GM12878 (cell line): ENCODE measurements at regions not wholly inside any gene's neighbourhood (a gene's known extent, or its start where the extent isn't known, plus 50 kb on each side); places are given as distances from the start of the nearest gene placed in this dataset.

ENCODE experiments used
- ATAC-seq: fragments of 200-7000 bp; cut with Tn5 transposase; 3 replicates; pipeline ENCODE4 v1.9.1; 2020; ENCODE audit warnings: mild to moderate bottlenecking, moderate library complexity
- BruUV-seq: library from RNA; stranded (reverse); fragments of 400-500 nt; replicated peaks from 2 replicates; lab custom pipeline; 2021; lab: Mats Ljungman, UMichigan
- CTCF ChIA-PET: fragments of 300-600 bp; sonication (Branson Sonifier 250); formaldehyde crosslinking; extraction: SDS; loops from one replicate; lab custom pipeline; 2021; ENCODE audit warnings: inconsistent platforms; lab: Yijun Ruan, JAX
- POLR2A ChIA-PET: fragments of 350-600 bp; formaldehyde crosslinking; extraction: SDS; loops from one replicate; lab custom pipeline; 2021; ENCODE audit warnings: inconsistent platforms; lab: Charles Lee
- RAD21 ChIA-PET: fragments of 300-600 bp; sonication (Branson Sonifier 250); formaldehyde crosslinking; loops from one replicate; lab custom pipeline; 2023; ENCODE audit warnings: antibody characterized with exemption; ENCODE audit not compliant: unreplicated experiment; lab: Charles Lee
- SMC1A ChIA-PET: fragments of 300-600 bp; sonication (Branson Sonifier 250); formaldehyde crosslinking; loops from one replicate; lab custom pipeline; 2023; ENCODE audit not compliant: unreplicated experiment, uncharacterized antibody; lab: Charles Lee
- DNase-seq: peaks from one replicate; pipeline ENCODE4 v3.0.0-alpha.2; 2011; ENCODE audit warnings: low read depth, low spot score
- FAIRE-seq: peaks from 3 replicates; lab custom pipeline; 2011; peaks lifted over from hg19 to GRCh38; lab: Jason Lieb, UNC
- H2AFZ ChIP-seq: 2 replicates; pipeline ENCODE4 v1.6.0; 2011; ENCODE audit warnings: low read depth, low read length, control low read depth; ENCODE audit not compliant: control insufficient read depth
- H3K27ac ChIP-seq: 2 replicates; pipeline ENCODE4 v1.5.1; 2011; ENCODE audit warnings: control low read depth; ENCODE audit not compliant: control insufficient read depth, insufficient read depth
- H3K27me3 ChIP-seq, 2 experiments: replicated peaks in 1 of 2; 2 replicates each; pipeline versions ENCODE4 v1.6.0 to v1.6.1; 2011; ENCODE audit warnings: low read length in 1 of 2; ENCODE audit not compliant: control insufficient read depth in 2 of 2, insufficient read depth in 2 of 2
- H3K36me3 ChIP-seq, 2 experiments: 2 replicates each; pipeline ENCODE4 v1.5.1; 2011; ENCODE audit warnings: low read length in 1 of 2; ENCODE audit not compliant: control insufficient read depth in 2 of 2, insufficient read depth in 2 of 2
- H3K4me1 ChIP-seq: 2 replicates; pipeline ENCODE4 v1.6.1; 2011; ENCODE audit warnings: mild to moderate bottlenecking, low read length, moderate library complexity, mixed read lengths; ENCODE audit not compliant: control insufficient read depth, insufficient read depth
- H3K4me2 ChIP-seq: 2 replicates; pipeline ENCODE4 v1.6.0; 2011; ENCODE audit warnings: control low read depth; ENCODE audit not compliant: control insufficient read depth, insufficient read depth
- H3K4me3 ChIP-seq: fragments of 200-600 bp; sonication (generic); 2 replicates; pipeline ENCODE4 v1.5.1; 2016
- H3K79me2 ChIP-seq: 2 replicates; pipeline ENCODE4 v1.6.0; 2011; ENCODE audit warnings: low read length; ENCODE audit not compliant: control insufficient read depth, insufficient read depth
- H3K9ac ChIP-seq: 2 replicates; pipeline ENCODE4 v1.8.0; 2011; ENCODE audit warnings: low read length, control low read depth, mixed read lengths; ENCODE audit not compliant: control insufficient read depth, insufficient read depth
- H3K9me3 ChIP-seq: replicated peaks from 3 replicates; pipeline ENCODE4 v1.5.1; 2011; ENCODE audit warnings: mild to moderate bottlenecking, low read length; ENCODE audit not compliant: control insufficient read depth, insufficient read depth
- H4K20me1 ChIP-seq: 2 replicates; pipeline ENCODE4 v1.6.0; 2011; ENCODE audit not compliant: control insufficient read depth, insufficient read depth
- ASH2L ChIP-seq: fragments of 300-600, 200-600 bp; sonication (generic); IDR thresholded peaks from 2 replicates; pipeline ENCODE4 v1.6.1; 2017; ENCODE audit warnings: low read depth, mild to moderate bottlenecking, borderline replicate concordance
- CBFB ChIP-seq: IDR thresholded peaks from 2 replicates; pipeline ENCODE4 v1.6.1; 2016; ENCODE audit warnings: antibody characterized with exemption, low read depth
- CHD2 ChIP-seq: IDR thresholded peaks from 2 replicates; pipeline ENCODE4 v1.6.1; 2011; ENCODE audit warnings: low read depth, low read length, improper control_type of control experiment, borderline replicate concordance
- EGR1 ChIP-seq, 2 experiments: IDR thresholded peaks; 1 replicate in 1 of 2; 2 replicates in 1 of 2; pipeline ENCODE4 v1.6.1; 2011 to 2012; ENCODE audit warnings: low read depth in 2 of 2, low read length in 2 of 2, borderline replicate concordance in 1 of 2, mild to moderate bottlenecking in 1 of 2, moderate library complexity in 1 of 2
- HDAC2 ChIP-seq: fragments of 200-600 bp; sonication (generic); IDR thresholded peaks from 2 replicates; pipeline ENCODE4 v1.6.1; 2017
- KAT2A ChIP-seq: conservative IDR thresholded peaks from 2 replicates; pipeline ENCODE4 v1.6.1; 2011; ENCODE audit warnings: low read depth, low read length; ENCODE audit not compliant: control insufficient read depth
- LARP7 ChIP-seq: fragments of 450-650 bp; IDR thresholded peaks from 2 replicates; pipeline ENCODE4 v1.6.1; 2017; ENCODE audit warnings: mild to moderate bottlenecking
- NR2C1 ChIP-seq: fragments of 450-650 bp; IDR thresholded peaks from 2 replicates; pipeline ENCODE4 v1.6.1; 2017; ENCODE audit warnings: antibody characterized with exemption, mild to moderate bottlenecking, moderate library complexity
- NR2F1 ChIP-seq: fragments of 450-650 bp; conservative IDR thresholded peaks from 2 replicates; pipeline ENCODE4 v1.6.1; 2017; ENCODE audit warnings: mild to moderate bottlenecking
- PKNOX1 ChIP-seq: fragments of 450-650 bp; IDR thresholded peaks from 2 replicates; pipeline ENCODE4 v1.6.1; 2016; ENCODE audit warnings: mild to moderate bottlenecking
- POU2F2 ChIP-seq: IDR thresholded peaks from 3 replicates; pipeline ENCODE4 v1.6.1; 2011; ENCODE audit warnings: low read depth, mild to moderate bottlenecking, low read length, borderline replicate concordance
- PRDM15 ChIP-seq: fragments of 450-650 bp; formaldehyde crosslinking; IDR thresholded peaks from 2 replicates; pipeline ENCODE4 v1.4.0; 2020; ENCODE audit warnings: mild to moderate bottlenecking, moderate library complexity
- RFX5 ChIP-seq: IDR thresholded peaks from 2 replicates; pipeline ENCODE4 v1.6.1; 2011; ENCODE audit warnings: low read depth, low read length, improper control_type of control experiment
- SMAD1 ChIP-seq: fragments of 450-650 bp; IDR thresholded peaks from 2 replicates; pipeline ENCODE4 v1.6.1; 2018; ENCODE audit warnings: mild to moderate bottlenecking, low read depth; ENCODE audit not compliant: partially characterized antibody
- ZNF274 ChIP-seq: IDR thresholded peaks from one replicate; pipeline ENCODE4 v1.8.0; 2011; ENCODE audit not compliant: insufficient read length, insufficient read depth
- WGBS: methylation state at CpG from one replicate; pipeline ENCODE4 v1.1.6; 2016; ENCODE audit warnings: low lambda C conversion rate; ENCODE audit not compliant: insufficient replicate concordance, insufficient coverage; ENCODE audit errors: missing lambda C conversion rate; 5-methylcytosine and 5-hydroxymethylcytosine counted together
- in situ Hi-C: fragments of 300-500 bp; cut with MboI; formaldehyde crosslinking; loops from 9 replicates; pipeline ENCODE4 v1.14.3; 2018; ENCODE audit warnings: mixed read lengths
- intact Hi-C: fragments of 100-400 bp; cut with micrococcal nuclease; formaldehyde crosslinking; loops from one replicate; pipeline ENCODE4 v1.14.2; 2022; ENCODE audit not compliant: unreplicated experiment
- TF ChIP-seq, protein P1 (sequence below): IDR thresholded peaks from 2 replicates; pipeline ENCODE4 v1.6.1; 2012; ENCODE audit warnings: improper control_type of control experiment, low read depth, low read length; ENCODE audit not compliant: insufficient replicate concordance

DNA sequence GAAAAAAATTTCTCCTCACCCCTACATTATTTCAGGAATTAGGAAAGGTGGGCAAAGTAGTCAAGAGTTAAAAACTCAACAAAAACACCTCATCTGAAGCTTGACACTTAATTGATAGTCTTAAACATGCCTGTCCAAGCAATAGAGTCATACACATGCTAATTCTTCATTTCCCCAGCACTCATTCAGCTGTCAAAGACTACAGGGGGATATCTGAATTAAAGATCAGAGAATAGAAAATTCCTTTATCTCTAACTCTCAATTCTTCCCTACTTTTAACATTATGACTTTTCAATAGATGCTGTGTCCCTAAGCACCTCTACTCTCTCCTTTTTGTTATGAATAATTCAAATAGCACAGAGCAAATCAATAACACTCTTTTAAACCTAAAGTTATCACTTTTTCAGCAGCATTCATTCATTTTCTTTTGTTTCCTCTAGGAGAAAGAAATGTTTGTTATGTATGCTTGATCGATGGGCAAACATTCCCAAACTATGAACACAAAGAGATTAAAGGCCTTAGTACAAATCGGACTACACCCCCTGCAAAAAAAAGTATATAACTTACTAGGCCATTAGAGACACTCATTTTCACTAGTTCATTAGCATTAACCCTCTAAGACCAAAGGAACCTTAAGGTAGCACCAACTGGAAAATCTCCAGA lies 94.9 kb upstream of the SPTLC3 start:
- CTCF ChIA-PET: interaction anchor here (0.8 kb wide), 1 partner anchor 11 kb away, joined by 3 read pairs; no protein-coding TSS in a partner anchor

More for the DNA sequence above, 94.9 kb upstream of the SPTLC3 start:
- no peak overlapping the region for H2AFZ ChIP-seq
- H3K27me3 ChIP-seq: no peaks in the 10 kb centered on the region
- no peak for DNase-seq
- ChIA-PET RAD21 (no interaction called here), SMC1A (no interaction called here), POLR2A (no interaction called here)
- no peaks in the 10 kb centered on the region for H4K20me1 ChIP-seq
- no peaks in the 10 kb centered on the region for H3K36me3 ChIP-seq
- no peak overlapping the region for H3K9ac ChIP-seq
- BruUV-seq: no TSS peak
- H3K4me2 ChIP-seq: no peak overlapping the region
- H3K79me2 ChIP-seq: no peaks in the 10 kb centered on the region
- intact Hi-C loops (no loop called here), in situ Hi-C loops (no loop called here)
- no peak overlapping the region for H3K27ac ChIP-seq
- 17% methylated on average over 2 of the region's 2 CpGs for WGBS
- no peaks in the 10 kb centered on the region for H3K9me3 ChIP-seq
- H3K4me1 ChIP-seq: no peaks in the 10 kb centered on the region
- no peak overlapping the region for H3K4me3 ChIP-seq
- no peak for FAIRE-seq
- no peak for ATAC-seq
- no peak for TF ChIP-seq ASH2L
- TF ChIP-seq SMAD1: no peak
- TF ChIP-seq, protein P1, sequence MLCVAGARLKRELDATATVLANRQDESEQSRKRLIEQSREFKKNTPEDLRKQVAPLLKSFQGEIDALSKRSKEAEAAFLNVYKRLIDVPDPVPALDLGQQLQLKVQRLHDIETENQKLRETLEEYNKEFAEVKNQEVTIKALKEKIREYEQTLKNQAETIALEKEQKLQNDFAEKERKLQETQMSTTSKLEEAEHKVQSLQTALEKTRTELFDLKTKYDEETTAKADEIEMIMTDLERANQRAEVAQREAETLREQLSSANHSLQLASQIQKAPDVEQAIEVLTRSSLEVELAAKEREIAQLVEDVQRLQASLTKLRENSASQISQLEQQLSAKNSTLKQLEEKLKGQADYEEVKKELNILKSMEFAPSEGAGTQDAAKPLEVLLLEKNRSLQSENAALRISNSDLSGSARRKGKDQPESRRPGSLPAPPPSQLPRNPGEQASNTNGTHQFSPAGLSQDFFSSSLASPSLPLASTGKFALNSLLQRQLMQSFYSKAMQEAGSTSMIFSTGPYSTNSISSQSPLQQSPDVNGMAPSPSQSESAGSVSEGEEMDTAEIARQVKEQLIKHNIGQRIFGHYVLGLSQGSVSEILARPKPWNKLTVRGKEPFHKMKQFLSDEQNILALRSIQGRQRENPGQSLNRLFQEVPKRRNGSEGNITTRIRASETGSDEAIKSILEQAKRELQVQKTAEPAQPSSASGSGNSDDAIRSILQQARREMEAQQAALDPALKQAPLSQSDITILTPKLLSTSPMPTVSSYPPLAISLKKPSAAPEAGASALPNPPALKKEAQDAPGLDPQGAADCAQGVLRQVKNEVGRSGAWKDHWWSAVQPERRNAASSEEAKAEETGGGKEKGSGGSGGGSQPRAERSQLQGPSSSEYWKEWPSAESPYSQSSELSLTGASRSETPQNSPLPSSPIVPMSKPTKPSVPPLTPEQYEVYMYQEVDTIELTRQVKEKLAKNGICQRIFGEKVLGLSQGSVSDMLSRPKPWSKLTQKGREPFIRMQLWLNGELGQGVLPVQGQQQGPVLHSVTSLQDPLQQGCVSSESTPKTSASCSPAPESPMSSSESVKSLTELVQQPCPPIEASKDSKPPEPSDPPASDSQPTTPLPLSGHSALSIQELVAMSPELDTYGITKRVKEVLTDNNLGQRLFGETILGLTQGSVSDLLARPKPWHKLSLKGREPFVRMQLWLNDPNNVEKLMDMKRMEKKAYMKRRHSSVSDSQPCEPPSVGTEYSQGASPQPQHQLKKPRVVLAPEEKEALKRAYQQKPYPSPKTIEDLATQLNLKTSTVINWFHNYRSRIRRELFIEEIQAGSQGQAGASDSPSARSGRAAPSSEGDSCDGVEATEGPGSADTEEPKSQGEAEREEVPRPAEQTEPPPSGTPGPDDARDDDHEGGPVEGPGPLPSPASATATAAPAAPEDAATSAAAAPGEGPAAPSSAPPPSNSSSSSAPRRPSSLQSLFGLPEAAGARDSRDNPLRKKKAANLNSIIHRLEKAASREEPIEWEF: no peak
- TF ChIP-seq NR2C1: no peak
- TF ChIP-seq CBFB: no peak
- TF ChIP-seq EGR1 (IDR thresholded peaks at IDR 0.05; ENCODE audit: borderline replicate concordance in 1 of 2, low read depth in 2 of 2, low read length in 2 of 2): no peak
- TF ChIP-seq PRDM15 (CRISPR knock-in tag): no peak
- no peak for TF ChIP-seq CHD2
- no peak for TF ChIP-seq NR2F1
- TF ChIP-seq ZNF274: no peak
- TF ChIP-seq HDAC2: no peak
- no peak for TF ChIP-seq RFX5
- no peak for TF ChIP-seq KAT2A
- no peak for TF ChIP-seq LARP7
- no peak for TF ChIP-seq POU2F2
- TF ChIP-seq PKNOX1: no peak
